ENCODE measurements at regions not wholly inside any gene's neighbourhood (a gene's known extent, or its start where the extent isn't known, plus 50 kb on each side); places are given as distances from the start of the nearest gene placed in this dataset.
"Not testable (repeated sequence)": the region's sequence is repeated elsewhere in the genome, so short reads cannot be mapped to it uniquely, and the experiment has no call there.

DNA sequence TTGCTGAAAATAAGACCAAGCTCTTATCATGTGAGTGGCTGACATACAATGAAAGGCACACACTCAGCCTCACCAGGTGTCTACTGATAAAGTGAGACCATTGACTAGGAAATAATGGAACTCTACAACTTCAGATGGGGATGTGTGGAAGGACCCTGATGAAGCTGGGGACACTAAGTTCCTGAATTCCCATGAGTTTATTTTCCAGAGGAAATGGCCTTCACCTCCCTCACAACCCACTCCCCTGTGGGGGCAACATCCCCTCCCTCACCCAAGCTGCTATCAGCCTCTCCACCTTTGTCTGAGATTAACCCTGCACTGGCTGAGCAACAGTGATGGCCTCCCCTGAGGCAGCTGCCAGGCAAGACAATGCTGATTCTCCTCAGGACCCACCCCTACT lies 55.2 kb upstream of the SMARCAD1 start:
- Histone ChIP-seq H3K27me3 (no peaks in the 10 kb centered on the region), H3K36me3 (no peaks in the 10 kb centered on the region), H3K9me3 (peaks cover 0 to 7% (median 0%) of the 10 kb centered on the region in 11 donors), H3K4me1 (no peaks in the 10 kb centered on the region), H3K27ac (no peak overlapping the region), H3K4me3 (no peak overlapping the region)
- ATAC-seq = no peak
- no peak for DNase-seq
- intact Hi-C loops (cut with DNase I) = no loop called here
- TF ChIP-seq, protein P1, sequence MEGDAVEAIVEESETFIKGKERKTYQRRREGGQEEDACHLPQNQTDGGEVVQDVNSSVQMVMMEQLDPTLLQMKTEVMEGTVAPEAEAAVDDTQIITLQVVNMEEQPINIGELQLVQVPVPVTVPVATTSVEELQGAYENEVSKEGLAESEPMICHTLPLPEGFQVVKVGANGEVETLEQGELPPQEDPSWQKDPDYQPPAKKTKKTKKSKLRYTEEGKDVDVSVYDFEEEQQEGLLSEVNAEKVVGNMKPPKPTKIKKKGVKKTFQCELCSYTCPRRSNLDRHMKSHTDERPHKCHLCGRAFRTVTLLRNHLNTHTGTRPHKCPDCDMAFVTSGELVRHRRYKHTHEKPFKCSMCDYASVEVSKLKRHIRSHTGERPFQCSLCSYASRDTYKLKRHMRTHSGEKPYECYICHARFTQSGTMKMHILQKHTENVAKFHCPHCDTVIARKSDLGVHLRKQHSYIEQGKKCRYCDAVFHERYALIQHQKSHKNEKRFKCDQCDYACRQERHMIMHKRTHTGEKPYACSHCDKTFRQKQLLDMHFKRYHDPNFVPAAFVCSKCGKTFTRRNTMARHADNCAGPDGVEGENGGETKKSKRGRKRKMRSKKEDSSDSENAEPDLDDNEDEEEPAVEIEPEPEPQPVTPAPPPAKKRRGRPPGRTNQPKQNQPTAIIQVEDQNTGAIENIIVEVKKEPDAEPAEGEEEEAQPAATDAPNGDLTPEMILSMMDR (IDR thresholded peaks at IDR 0.05) = no peak

DNA sequence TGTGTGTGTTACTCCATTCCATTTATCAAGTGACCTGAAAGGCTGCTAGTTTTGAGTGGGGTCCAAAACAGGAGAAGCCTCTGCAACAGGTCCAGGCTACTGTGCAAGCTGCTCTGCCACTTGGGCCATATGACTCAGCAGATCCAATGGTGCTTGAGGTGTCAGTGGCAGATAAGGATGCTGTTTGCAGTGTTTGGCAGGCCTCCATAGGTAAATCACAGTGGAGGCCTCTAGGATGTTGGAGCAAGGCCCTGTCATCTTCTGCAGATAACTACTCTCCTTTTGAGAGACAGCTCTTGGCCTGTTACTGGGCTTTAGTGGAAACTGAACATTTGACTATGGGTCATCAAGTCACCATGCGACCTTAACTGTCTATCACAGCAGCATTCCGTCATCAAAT lies 52.3 kb upstream of the SMARCAD1 start:
- H3K9me3 ChIP-seq; ATAC-seq; DNase-seq; H3K27me3 ChIP-seq; intact Hi-C loops (cut with DNase I); H3K4me1 ChIP-seq; H3K36me3 ChIP-seq; H3K27ac ChIP-seq; H3K4me3 ChIP-seq: not testable (repeated sequence)
- 83 to 90% methylated on average over 2 of the region's 2 CpGs for WGBS, 2 donors

DNA sequence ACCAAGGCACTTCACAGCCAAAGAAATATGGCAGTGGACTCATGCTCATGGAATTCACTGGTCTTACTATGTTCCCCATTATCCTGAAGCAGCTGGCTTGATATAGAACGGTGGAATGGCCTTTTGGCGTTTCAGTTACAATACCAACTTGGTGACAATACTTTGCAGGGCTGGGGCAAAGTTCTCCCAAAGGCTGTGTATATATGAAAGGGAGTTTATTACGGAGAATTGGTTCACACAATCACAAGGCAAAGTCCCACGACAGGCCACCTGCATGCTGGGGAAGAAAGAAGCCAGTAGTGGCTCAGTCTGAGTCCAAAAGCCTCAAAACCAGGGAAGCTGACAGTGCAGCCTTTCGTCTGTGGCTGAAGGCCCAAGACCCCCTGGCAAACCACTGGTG lies 50.8 kb upstream of the SMARCAD1 start:
- no peak for DNase-seq
- intact Hi-C loops (cut with DNase I) = no loop called here
- H3K9me3 ChIP-seq = peaks cover 0 to 7% (median 0%) of the 10 kb centered on the region in 11 donors
- H3K4me1 ChIP-seq = no peaks in the 10 kb centered on the region
- TF ChIP-seq, protein P1 (IDR thresholded peaks at IDR 0.05) = no peak
- no peaks in the 10 kb centered on the region for H3K36me3 ChIP-seq
- no peak overlapping the region for H3K4me3 ChIP-seq
- ATAC-seq = no peak
- 83 to 88% methylated on average over 5 of the region's 5 CpGs for WGBS, 2 donors
- no peak overlapping the region for H3K27ac ChIP-seq
- H3K27me3 ChIP-seq = no peaks in the 10 kb centered on the region
